IMR-90 (cell line): ENCODE measurements at regions not wholly inside any gene's neighbourhood (a gene's known extent, or its start where the extent isn't known, plus 50 kb on each side); places are given as distances from the start of the nearest gene placed in this dataset.

Experiments used
- ATAC-seq: fragments of 200-7000 bp; cut with Tn5 transposase; 2 replicates; pipeline ENCODE4 v1.9.1; 2020; ENCODE audit warnings: low read depth, mild to moderate bottlenecking, moderate library complexity
- BruUV-seq: library from RNA; stranded (reverse); fragments of 400-500 nt; replicated peaks from 2 replicates; lab custom pipeline; 2021; lab: Mats Ljungman, UMichigan
- CTCF ChIA-PET: fragments of 300-600 bp; formaldehyde crosslinking; extraction: SDS; loops from one replicate; lab custom pipeline; 2021; ENCODE audit warnings: antibody characterized with exemption; lab: Yijun Ruan, JAX
- POLR2A ChIA-PET: fragments of 300-600 bp; sonication (Branson Sonifier 250); formaldehyde crosslinking; loops from one replicate; lab custom pipeline; 2022; ENCODE audit warnings: antibody characterized with exemption; ENCODE audit not compliant: unreplicated experiment; lab: Charles Lee
- DNase-seq: peaks from one replicate; pipeline ENCODE4 v3.0.0; 2013
- H2AFZ ChIP-seq: replicated peaks from 2 replicates; pipeline ENCODE3; 2013; ENCODE audit warnings: low read length, mild to moderate bottlenecking; ENCODE audit not compliant: poor library complexity
- H2AK5ac ChIP-seq: 2 replicates; pipeline ENCODE4 v1.6.1; 2013; ENCODE audit warnings: low read depth, low read length, inconsistent platforms
- H2AK9ac ChIP-seq: replicated peaks from 2 replicates; pipeline ENCODE3; 2013; ENCODE audit warnings: mild to moderate bottlenecking, low read depth, low read length, moderate library complexity; ENCODE audit not compliant: poor library complexity
- H2BK120ac ChIP-seq: 2 replicates; pipeline ENCODE4 v1.6.1; 2013; ENCODE audit warnings: low read depth, low read length, inconsistent platforms
- H2BK15ac ChIP-seq: 3 replicates; pipeline ENCODE4 v1.6.1; 2013; ENCODE audit warnings: low read depth, low read length, inconsistent platforms
- H2BK20ac ChIP-seq: 2 replicates; pipeline ENCODE4 v1.6.1; 2013; ENCODE audit warnings: low read depth, mild to moderate bottlenecking, inconsistent platforms, low read length, moderate library complexity
- H2BK5ac ChIP-seq: 2 replicates; pipeline ENCODE4 v1.6.1; 2013; ENCODE audit warnings: mild to moderate bottlenecking, low read depth, low read length, inconsistent platforms; ENCODE audit not compliant: poor library complexity, severe bottlenecking
- H3K14ac ChIP-seq: replicated peaks from 2 replicates; pipeline ENCODE4 v1.6.1; 2013; ENCODE audit warnings: low read depth, low read length, inconsistent platforms
- H3K18ac ChIP-seq: 2 replicates; pipeline ENCODE4 v1.6.1; 2013; ENCODE audit warnings: low read depth, low read length, control low read depth
- H3K23ac ChIP-seq: 2 replicates; pipeline ENCODE4 v1.6.1; 2013; ENCODE audit warnings: low read depth, low read length, inconsistent platforms
- H3K27ac ChIP-seq: 2 replicates; pipeline ENCODE4 v1.5.1; 2013; ENCODE audit warnings: mild to moderate bottlenecking, control low read depth, low read length; ENCODE audit not compliant: insufficient read depth
- H3K27me3 ChIP-seq: 2 replicates; pipeline ENCODE4 v1.6.1; 2013; ENCODE audit warnings: low read length; ENCODE audit not compliant: control insufficient read depth, insufficient read depth
- H3K36me3 ChIP-seq: 2 replicates; pipeline ENCODE4 v1.6.1; 2013; ENCODE audit warnings: low read length, mixed read lengths; ENCODE audit not compliant: control insufficient read depth, insufficient read depth
- H3K4ac ChIP-seq: 2 replicates; pipeline ENCODE4 v1.6.1; 2013; ENCODE audit warnings: low read depth, low read length, inconsistent platforms
- H3K4me1 ChIP-seq: 2 replicates; pipeline ENCODE4 v1.6.1; 2013; ENCODE audit warnings: low read length, mixed read lengths; ENCODE audit not compliant: control insufficient read depth, insufficient read depth
- H3K4me2 ChIP-seq: 2 replicates; pipeline ENCODE4 v1.6.1; 2013; ENCODE audit warnings: low read depth, mild to moderate bottlenecking, control low read depth, low read length, moderate library complexity
- H3K4me3 ChIP-seq: 2 replicates; pipeline ENCODE4 v1.5.1; 2013; ENCODE audit warnings: low read depth, mild to moderate bottlenecking, control low read depth, low read length, moderate library complexity; ENCODE audit not compliant: insufficient read depth
- H3K56ac ChIP-seq: 2 replicates; pipeline ENCODE4 v1.6.1; 2013; ENCODE audit warnings: low read length, inconsistent platforms; ENCODE audit not compliant: insufficient read depth; ENCODE audit errors: extremely low read depth
- H3K79me1 ChIP-seq, 2 experiments: 2 replicates each; pipeline ENCODE4 v1.6.1; 2013; ENCODE audit warnings: low read length in 2 of 2, inconsistent platforms in 1 of 2, low read depth in 1 of 2
- H3K9ac ChIP-seq: 2 replicates; pipeline ENCODE4 v1.6.1; 2013; ENCODE audit warnings: low read depth, low read length, control low read depth
- H3K9me1 ChIP-seq: 2 replicates; pipeline ENCODE4 v1.6.1; 2013; ENCODE audit warnings: low read length, inconsistent platforms; ENCODE audit not compliant: insufficient read depth
- H3K9me3 ChIP-seq: 2 replicates; pipeline ENCODE4 v1.6.1; 2013; ENCODE audit warnings: low read length; ENCODE audit not compliant: control insufficient read depth, insufficient read depth
- H4K20me1 ChIP-seq: 2 replicates; pipeline ENCODE4 v1.6.1; 2013; ENCODE audit warnings: low read length, inconsistent platforms; ENCODE audit not compliant: insufficient read depth
- H4K5ac ChIP-seq: 2 replicates; pipeline ENCODE4 v1.6.1; 2013; ENCODE audit warnings: mild to moderate bottlenecking, low read depth, low read length, control low read depth
- H4K8ac ChIP-seq, 2 experiments: 2 replicates each; pipeline ENCODE4 v1.6.1; 2013; ENCODE audit warnings: low read depth in 2 of 2, low read length in 2 of 2, control low read depth in 1 of 2, inconsistent platforms in 1 of 2
- H4K91ac ChIP-seq: 2 replicates; pipeline ENCODE4 v1.6.1; 2013; ENCODE audit warnings: low read depth, low read length, inconsistent platforms; ENCODE audit not compliant: insufficient read depth
- BHLHE40 ChIP-seq: fragments of 150-350 bp; IDR thresholded peaks from 2 replicates; pipeline ENCODE4 v1.6.1; 2016; ENCODE audit warnings: mild to moderate bottlenecking, low read depth, low read length
- CEBPB ChIP-seq: IDR thresholded peaks from 2 replicates; pipeline ENCODE4 v1.6.1; 2012; ENCODE audit warnings: low read depth, low read length, improper control_type of control experiment
- CHD1 ChIP-seq: IDR thresholded peaks from 2 replicates; pipeline ENCODE4 v1.6.1; 2012; ENCODE audit warnings: low read depth, low read length, improper control_type of control experiment
- ELK1 ChIP-seq: fragments of 150-350 bp; IDR thresholded peaks from 2 replicates; pipeline ENCODE4 v1.6.1; 2016; ENCODE audit warnings: low read depth, mild to moderate bottlenecking, low read length, moderate library complexity, borderline replicate concordance
- FOS ChIP-seq: fragments of 150-350 bp; IDR thresholded peaks from 2 replicates; pipeline ENCODE4 v1.6.1; 2016; ENCODE audit warnings: low read depth, low read length
- MAFK ChIP-seq: IDR thresholded peaks from 2 replicates; pipeline ENCODE4 v1.6.1; 2012; ENCODE audit warnings: low read depth, low read length, improper control_type of control experiment
- MXI1 ChIP-seq: IDR thresholded peaks from 2 replicates; pipeline ENCODE4 v1.6.1; 2012; ENCODE audit warnings: low read depth, mild to moderate bottlenecking, low read length, moderate library complexity, borderline replicate concordance
- NFE2L2 ChIP-seq: fragments of 150-350 bp; IDR thresholded peaks from 2 replicates; pipeline ENCODE4 v1.6.1; 2016; ENCODE audit warnings: low read depth, mild to moderate bottlenecking, low read length
- POLR2A ChIP-seq: IDR thresholded peaks from 2 replicates; pipeline ENCODE4 v1.6.1; 2012; ENCODE audit warnings: mild to moderate bottlenecking, low read depth, low read length
- RAD21 ChIP-seq: IDR thresholded peaks from 2 replicates; pipeline ENCODE4 v1.6.1; 2012; ENCODE audit warnings: low read length, improper control_type of control experiment
- RCOR1 ChIP-seq: IDR thresholded peaks from 2 replicates; pipeline ENCODE4 v1.6.1; 2012; ENCODE audit warnings: mild to moderate bottlenecking, low read length, improper control_type of control experiment; ENCODE audit not compliant: insufficient replicate concordance
- RFX5 ChIP-seq: IDR thresholded peaks from 2 replicates; pipeline ENCODE4 v1.8.0; 2012; ENCODE audit warnings: low read depth, mild to moderate bottlenecking, low read length, moderate library complexity
- SMC3 ChIP-seq: fragments of 150-350 bp; IDR thresholded peaks from 2 replicates; pipeline ENCODE4 v1.6.1; 2016; ENCODE audit warnings: low read depth, mild to moderate bottlenecking, antibody characterized with exemption, low read length, moderate library complexity
- USF2 ChIP-seq: fragments of 150-350 bp; IDR thresholded peaks from 2 replicates; pipeline ENCODE4 v1.6.1; 2017; ENCODE audit warnings: mild to moderate bottlenecking, antibody characterized with exemption, low read length, low read depth
- WGBS, 2 experiments: methylation state at CpG; one replicate each; pipeline versions ENCODE4 v1.1.5 to v1.1.7; 2013; ENCODE audit warnings: missing lambda C conversion rate in 2 of 2; ENCODE audit not compliant: insufficient read length in 1 of 2; ENCODE audit errors: extremely low coverage in 2 of 2; 5-methylcytosine and 5-hydroxymethylcytosine counted together
- dilution Hi-C: fragments of 300-500 bp; cut with HindIII; formaldehyde crosslinking; loops from one replicate; pipeline ENCODE4 v1.14.3; 2018; ENCODE audit warnings: low sequenced_read_pairs; ENCODE audit not compliant: unreplicated experiment
- in situ Hi-C: fragments of 300-500 bp; cut with MboI; formaldehyde crosslinking; loops from 3 replicates; pipeline ENCODE4 v1.14.3; 2019; ENCODE audit warnings: low sequenced_read_pairs, inconsistent platforms, mixed read lengths
- intact Hi-C: fragments of 100-400 bp; cut with micrococcal nuclease; formaldehyde crosslinking; loops from 2 replicates; pipeline ENCODE4 v1.10.0; 2022
- TF ChIP-seq, protein P1 (sequence below): conservative IDR thresholded peaks from 2 replicates; pipeline ENCODE4 v1.5.1; 2012; ENCODE audit warnings: mild to moderate bottlenecking, low read depth, low read length, improper control_type of control experiment

DNA sequence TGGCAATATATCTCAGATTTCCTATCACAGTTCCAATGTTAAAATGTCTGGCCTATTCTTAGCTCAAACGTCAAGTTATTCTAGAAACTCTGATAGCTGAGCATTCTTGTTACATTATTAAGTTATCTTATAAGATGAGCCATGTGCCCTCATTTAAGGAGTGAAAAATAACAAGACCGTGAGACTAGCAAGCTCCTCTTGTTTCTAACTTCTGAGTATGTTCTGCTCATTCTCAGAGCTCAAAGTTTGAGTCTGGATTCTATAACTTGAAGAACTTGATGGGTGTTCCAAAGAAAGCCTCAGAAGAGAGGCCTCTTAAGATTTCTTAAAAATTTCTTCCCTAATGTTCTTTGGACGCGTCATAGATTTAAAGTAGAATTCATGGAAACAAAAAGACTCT, 215.2 kb downstream of the HTR7 start:
- Histone ChIP-seq H3K4me3 (no peak overlapping the region), H3K14ac (no peak overlapping the region), H3K79me1 (no peaks in the 10 kb centered on the region), H3K4me2 (no peak overlapping the region), H2AFZ (no peak overlapping the region), H3K56ac (no peak overlapping the region), H3K27me3 (no peaks in the 10 kb centered on the region; the same call in 1 of the 2 replicates), H3K9me1 (no peaks in the 10 kb centered on the region; the same call in 1 of the 2 replicates), H4K20me1 (no peaks in the 10 kb centered on the region), H3K9me3 (no peaks in the 10 kb centered on the region), H4K5ac (no peak overlapping the region), H3K23ac (no peak overlapping the region), H3K18ac (no peak overlapping the region), H3K9ac (no peak overlapping the region), H3K27ac (no peak overlapping the region), H2BK20ac (no peak overlapping the region), H2BK15ac (no peak overlapping the region), H3K36me3 (no peaks in the 10 kb centered on the region), H2AK9ac (no peak overlapping the region), H2AK5ac (no peak overlapping the region), H3K4me1 (no peaks in the 10 kb centered on the region), H2BK5ac (no peak overlapping the region), H4K91ac (no peak overlapping the region), H2BK120ac (no peak overlapping the region), H3K4ac (no peak overlapping the region), H4K8ac (no peak overlapping the region)
- in situ Hi-C loops = no loop called here
- CTCF ChIA-PET = interaction anchor here (0.8 to 1.6 kb wide), 4 partner anchors 10 to 495 kb away, joined by 3 to 7 read pairs (median 4); no protein-coding TSS in a partner anchor
- no peak for ATAC-seq
- intact Hi-C loops = no loop called here
- DNase-seq = no peak
- WGBS, 2 experiments = no CpG with 5 or more reads among the region's 4 CpGs
- POLR2A ChIA-PET = no interaction called here
- TF ChIP-seq RCOR1 = no peak
- TF ChIP-seq, protein P1, sequence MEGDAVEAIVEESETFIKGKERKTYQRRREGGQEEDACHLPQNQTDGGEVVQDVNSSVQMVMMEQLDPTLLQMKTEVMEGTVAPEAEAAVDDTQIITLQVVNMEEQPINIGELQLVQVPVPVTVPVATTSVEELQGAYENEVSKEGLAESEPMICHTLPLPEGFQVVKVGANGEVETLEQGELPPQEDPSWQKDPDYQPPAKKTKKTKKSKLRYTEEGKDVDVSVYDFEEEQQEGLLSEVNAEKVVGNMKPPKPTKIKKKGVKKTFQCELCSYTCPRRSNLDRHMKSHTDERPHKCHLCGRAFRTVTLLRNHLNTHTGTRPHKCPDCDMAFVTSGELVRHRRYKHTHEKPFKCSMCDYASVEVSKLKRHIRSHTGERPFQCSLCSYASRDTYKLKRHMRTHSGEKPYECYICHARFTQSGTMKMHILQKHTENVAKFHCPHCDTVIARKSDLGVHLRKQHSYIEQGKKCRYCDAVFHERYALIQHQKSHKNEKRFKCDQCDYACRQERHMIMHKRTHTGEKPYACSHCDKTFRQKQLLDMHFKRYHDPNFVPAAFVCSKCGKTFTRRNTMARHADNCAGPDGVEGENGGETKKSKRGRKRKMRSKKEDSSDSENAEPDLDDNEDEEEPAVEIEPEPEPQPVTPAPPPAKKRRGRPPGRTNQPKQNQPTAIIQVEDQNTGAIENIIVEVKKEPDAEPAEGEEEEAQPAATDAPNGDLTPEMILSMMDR = no peak
- no peak for TF ChIP-seq CEBPB
- no peak for TF ChIP-seq ELK1
- TF ChIP-seq NFE2L2 = no peak
- no peak for TF ChIP-seq RAD21
- TF ChIP-seq FOS = no peak
- no peak for TF ChIP-seq POLR2A
- no peak for TF ChIP-seq SMC3
- no peak for TF ChIP-seq MAFK
- no peak for TF ChIP-seq MXI1
- no peak for TF ChIP-seq CHD1
- no peak for TF ChIP-seq BHLHE40
- TF ChIP-seq RFX5 = no peak
- TF ChIP-seq USF2 = no peak
- dilution Hi-C loops = no loop called here
- BruUV-seq = no TSS peak
